Stimulated activated naive CD4-positive, alpha-beta T cell treated with Interleukin-2 at 50 U/mL for 16 hours (primary cell): ENCODE measurements at regions not wholly inside any gene's neighbourhood (a gene's known extent, or its start where the extent isn't known, plus 50 kb on each side); places are given as distances from the start of the nearest gene placed in this dataset.

Experiments used
- DNase-seq: peaks from one replicate; lab custom pipeline; 2025; lab: John Stamatoyannopoulos, UW

DNA sequence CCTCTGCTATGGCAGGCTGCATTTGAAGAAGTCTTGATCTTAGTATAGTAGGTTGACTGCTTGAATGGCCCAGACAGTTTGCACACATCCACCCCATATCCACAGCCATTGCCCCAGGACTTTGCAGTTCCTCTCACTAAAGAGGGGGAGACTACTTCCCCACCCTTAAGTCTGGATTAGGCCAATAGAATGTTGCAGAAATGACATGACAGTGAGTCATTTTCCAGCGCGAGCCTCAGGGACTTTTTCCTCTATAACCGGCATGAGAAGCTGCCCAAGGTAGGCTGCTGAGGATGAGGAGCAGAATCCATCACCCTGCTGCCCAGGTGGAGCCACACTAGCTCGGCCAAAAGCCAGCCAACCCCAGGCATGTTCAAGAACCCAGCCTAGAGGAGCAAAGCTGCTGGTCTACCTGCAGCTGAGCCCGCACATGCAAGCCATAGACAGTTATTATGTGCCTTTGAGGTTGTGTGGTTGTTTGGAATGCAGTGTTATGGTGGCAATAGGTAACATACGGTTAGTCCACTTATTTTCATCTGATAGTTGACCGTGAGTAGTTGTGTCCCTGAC lies 113.9 kb downstream of the TLE3 start:
- DNase-seq = no peak

DNA sequence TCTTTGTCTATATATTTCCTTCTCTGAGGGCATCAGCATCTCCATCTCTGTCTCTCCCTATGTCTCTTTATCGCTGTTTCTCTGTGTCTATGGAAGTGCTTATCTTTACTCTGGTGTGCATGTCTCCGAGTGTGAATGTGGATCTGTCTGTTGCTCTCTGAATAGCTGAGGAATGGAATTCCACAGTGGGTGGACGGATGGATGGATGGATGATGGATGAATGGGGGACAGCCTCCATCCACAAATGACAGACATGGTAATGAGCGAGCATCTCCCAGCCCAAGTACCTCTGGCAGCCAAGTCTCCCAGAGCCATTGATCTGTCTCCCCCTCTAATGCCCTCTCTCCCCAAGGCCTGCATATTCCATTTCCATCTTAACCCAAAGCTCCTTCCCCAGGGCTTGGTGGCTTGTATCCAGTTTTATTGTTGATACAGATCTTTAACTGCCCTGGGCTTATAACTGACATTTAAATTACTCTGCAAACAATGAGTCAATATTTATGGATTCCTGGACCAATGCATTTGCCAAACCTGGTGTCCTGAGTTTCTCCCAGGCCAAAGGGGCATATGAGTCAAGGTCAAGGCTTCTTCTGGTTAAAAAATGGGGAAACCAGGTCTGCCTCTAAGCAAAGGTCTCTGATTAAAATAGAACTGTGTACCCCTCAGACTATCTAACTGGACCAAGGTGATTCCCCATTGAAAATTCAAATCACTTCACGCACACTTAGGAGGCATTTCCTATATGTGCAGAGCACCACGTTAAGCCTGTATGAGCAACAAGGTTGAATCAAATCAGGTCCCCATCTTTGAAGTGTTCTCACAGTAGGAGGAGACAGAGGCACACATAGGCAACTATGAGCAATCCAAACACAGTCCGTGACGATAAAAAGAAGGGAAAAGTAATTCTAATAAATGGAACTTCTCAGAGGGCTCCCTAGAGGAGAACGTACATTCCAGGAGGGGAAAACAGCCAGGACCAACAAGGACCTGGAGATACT lies 109.9 kb downstream of the TLE3 start:
- no peak for DNase-seq

DNA sequence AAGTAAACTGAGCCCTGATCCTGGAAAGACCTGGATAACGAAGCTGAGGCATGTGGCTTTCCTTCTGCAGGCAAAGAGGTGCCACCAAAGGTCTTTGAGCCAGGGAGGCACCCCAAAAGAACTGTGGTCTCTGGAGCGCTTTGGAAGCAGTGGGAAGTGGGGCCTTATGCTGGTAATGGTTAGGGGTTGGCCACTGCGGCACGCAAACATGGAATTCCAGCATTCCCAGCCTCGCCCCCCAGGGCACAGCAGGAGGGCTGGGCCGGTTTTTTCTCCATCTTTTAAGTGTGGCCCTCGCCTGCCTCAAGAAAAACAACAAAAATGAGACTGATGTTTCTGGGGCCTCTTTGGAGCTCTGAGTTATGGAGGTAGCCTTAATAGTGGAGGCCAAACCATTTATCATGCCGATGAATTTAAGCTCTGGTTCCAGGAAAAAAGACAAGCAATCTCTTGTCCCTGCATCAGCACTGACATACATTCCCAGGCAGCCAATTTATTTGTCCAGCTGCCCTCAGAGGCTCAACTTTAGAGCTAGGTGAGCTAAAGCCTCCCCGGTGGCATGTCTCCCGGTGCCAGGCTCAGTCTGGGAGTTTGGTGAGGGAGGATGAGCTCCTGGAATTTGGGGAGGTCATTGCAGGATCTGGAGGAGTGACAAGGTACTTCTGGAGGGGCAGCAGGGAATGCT lies 109.0 kb downstream of the TLE3 start:
- DNase-seq = no peak

DNA sequence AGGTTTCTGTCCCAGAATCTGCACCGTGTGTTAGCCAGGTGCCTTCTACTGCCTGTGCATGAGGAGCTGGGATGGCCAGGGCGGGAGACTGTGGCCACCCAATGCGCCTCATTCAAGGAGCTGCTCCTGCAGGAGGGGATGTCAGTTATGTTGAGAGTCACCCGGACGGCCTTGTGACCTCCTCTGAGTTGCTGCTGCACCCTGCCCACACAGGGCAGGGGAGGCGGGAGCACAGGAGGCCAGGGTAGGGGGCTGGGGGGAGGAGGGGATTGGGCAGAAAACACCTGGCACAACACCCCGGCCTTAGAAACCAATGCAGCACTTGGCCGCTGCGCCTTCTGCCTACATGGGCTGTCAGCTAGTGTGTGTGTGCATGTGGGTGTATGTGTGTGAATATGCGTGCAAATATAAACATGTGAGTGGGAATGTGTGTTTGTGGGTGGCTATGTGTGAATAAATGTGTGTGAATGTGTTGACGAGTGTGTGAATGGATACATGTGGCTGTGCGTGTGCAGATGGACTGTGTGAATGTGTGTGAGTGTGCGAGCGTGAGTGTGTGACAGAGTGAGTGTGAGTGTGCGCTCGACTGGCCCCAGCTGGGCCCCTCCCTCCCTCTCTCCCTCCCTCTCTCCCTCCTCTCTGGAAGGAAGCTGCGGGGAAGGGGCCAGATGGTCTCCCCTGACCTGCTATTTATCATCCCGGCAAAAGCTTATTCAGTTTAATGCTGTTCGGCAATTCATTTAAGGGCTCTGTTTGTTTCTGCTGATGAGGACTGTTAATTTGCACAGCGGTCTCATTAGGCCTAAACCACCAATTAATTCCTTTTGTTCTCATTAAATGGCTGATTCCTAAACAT lies 106.9 kb downstream of the TLE3 start:
- no peak for DNase-seq

DNA sequence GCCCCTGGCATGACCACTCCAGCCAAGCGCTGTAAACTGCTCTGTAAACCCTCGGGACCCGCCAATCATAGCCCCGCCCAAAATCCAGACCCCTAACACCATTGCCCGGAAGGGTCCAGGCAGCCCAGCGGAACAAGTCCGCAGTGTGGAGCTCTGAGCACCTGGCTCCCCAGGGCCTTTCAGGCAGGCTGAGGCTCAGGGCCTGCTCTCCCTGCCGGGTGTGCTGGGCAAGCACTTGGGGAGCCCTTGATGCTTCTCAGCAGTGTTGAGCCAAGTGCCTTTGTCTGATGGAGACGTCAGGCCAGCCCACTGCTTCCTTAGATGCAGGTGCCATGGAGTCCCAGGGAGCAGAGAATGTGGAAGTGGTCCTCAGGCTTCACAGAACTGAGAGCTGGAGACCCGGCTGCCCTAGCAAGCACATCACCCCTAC lies 106.2 kb downstream of the TLE3 start:
- DNase-seq = no peak

DNA sequence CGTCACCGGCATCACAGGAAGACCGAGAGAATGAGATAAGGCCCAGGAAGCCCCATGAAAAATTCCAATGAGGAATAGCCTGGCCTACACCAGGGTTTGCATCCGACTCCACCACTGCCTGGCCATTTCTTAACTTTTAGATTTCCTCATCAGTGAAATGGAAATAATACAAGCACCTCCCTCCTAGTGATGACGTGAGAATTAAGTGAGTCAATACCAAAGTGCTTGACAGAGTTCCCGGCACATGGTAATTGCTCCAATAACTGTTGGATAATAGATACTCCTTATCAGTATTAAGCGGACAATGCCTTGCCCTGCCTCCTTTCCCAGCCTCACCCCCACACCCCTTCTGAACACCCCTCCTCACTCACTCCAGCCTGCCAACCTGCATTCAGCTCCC lies 105.4 kb downstream of the TLE3 start:
- DNase-seq = no peak

DNA sequence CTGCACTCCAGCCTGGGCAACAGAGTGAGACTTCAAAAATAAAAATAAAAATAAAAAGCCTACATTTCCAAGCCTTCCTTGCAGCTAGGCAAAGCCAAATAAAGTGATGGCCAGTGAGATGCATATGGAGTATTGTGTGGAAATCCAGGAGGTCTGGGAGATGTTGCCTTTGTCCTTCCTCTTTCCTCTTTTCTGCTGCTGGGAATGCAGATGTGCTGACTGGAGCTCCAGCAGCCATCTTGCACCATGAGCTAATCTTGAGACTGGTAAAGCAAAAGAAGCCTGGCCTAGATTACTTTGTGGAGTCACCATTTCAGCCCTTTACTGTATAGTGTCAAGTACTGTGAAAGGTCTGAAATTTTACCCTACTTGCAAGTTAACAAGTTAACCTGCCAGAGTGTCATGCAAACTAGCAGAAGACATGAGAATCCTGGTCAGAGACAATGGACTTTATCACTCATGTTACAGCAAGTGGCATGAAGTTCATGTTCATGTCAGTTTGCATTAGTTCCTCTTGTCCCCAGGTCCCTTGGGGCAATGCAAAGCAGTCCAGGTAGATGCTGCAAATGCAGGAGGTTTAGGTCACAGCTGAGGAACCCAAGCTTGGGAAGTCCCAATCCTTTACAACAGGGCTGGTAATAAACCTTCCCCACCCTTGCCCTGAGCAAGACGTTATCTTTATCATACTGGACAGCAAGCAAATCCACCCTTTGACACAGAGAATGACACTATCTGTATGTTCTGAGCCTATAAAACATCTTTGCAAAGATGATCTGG lies 103.1 kb downstream of the TLE3 start:
- no peak for DNase-seq

DNA sequence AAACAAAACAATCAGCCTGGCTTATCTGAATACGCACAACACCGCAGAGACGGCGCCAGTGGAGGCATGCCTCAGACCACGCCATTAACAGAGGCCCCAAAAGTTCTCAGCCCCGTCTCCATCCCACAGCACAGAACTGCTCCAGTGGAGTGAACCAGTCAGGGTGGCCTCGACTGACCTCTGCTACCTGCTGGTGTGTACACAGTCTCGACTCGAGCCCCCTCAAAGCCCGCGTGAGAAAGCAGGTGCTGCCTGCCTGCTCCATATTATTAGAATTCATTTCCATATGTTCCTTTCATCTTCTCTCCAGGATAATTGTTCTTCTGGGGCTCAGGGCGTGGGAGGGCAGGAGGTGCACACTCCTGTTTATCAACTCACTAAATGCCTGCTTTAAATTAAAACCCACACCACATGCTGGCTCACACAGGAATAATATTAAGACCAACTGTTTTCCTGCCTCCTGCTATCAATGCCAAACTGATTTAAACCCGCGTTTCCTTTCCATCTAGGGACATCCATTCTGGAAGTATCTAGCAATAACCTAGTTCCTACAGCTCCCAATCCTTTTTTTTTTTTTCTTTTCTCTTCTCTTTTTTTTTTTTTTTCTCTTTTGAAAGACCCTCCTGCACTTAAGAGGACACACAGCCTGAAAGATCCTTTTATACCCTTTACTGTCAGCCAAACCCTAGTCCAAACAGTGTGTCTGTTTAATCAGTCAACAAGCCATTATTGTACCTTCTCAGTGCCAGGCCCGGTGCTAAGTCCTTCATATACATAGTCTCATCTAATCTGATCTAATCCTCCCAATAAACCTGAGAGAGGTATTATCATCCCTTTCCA lies 101.2 kb downstream of the TLE3 start:
- DNase-seq = no peak

DNA sequence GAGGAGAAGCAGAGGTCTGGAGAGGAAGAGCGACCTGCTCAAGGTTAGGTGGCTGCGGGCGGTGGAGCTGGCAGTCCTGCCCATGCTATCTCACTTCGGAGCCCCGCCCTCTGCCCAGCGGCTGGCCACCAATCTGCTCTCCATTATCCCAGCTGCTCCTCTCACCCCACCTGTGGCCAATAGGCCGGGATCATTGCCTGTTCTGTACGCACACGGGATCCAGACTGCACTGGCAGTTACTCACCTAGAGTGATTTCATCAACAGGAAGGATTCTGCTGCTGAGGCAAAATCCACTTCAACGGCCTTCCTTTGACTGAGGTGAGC lies 100.6 kb downstream of the TLE3 start:
- no peak for DNase-seq
